H9 (cell line): ENCODE measurements at regions not wholly inside any gene's neighbourhood (a gene's known extent, or its start where the extent isn't known, plus 50 kb on each side); places are given as distances from the start of the nearest gene placed in this dataset.

Source experiments
- DNase-seq: peaks from one replicate; pipeline ENCODE4 v3.0.0-alpha.2; 2017
- H2AFZ ChIP-seq: one replicate; pipeline ENCODE4 v1.6.1; 2013; ENCODE audit warnings: mild to moderate bottlenecking, low read length, control low read depth, moderate library complexity
- H2AK5ac ChIP-seq: 2 replicates; pipeline ENCODE4 v1.6.1; 2013; ENCODE audit warnings: low read length, control low read depth, mixed read lengths; ENCODE audit not compliant: insufficient read length
- H2BK120ac ChIP-seq: one replicate; pipeline ENCODE4 v1.6.1; 2013; ENCODE audit warnings: low read depth, mild to moderate bottlenecking, low read length, control low read depth, inconsistent platforms; ENCODE audit not compliant: poor library complexity, severe bottlenecking
- H2BK12ac ChIP-seq: 2 replicates; pipeline ENCODE4 v1.6.1; 2013; ENCODE audit warnings: low read length, control low read depth, mixed read lengths, low read depth; ENCODE audit not compliant: insufficient read length
- H2BK15ac ChIP-seq: 2 replicates; pipeline ENCODE4 v1.6.1; 2013; ENCODE audit warnings: low read depth, low read length, control low read depth
- H2BK20ac ChIP-seq: one replicate; pipeline ENCODE4 v1.6.1; 2013; ENCODE audit warnings: low read depth, mild to moderate bottlenecking, low read length, control low read depth, inconsistent platforms; ENCODE audit not compliant: poor library complexity, severe bottlenecking
- H2BK5ac ChIP-seq: 2 replicates; pipeline ENCODE4 v1.6.1; 2013; ENCODE audit warnings: low read length, control low read depth, mixed read lengths; ENCODE audit not compliant: insufficient read length
- H3K14ac ChIP-seq: 2 replicates; pipeline ENCODE4 v1.6.1; 2013; ENCODE audit warnings: low read length, control low read depth; ENCODE audit not compliant: insufficient read depth
- H3K18ac ChIP-seq: 2 replicates; pipeline ENCODE4 v1.6.1; 2013; ENCODE audit warnings: low read depth, mild to moderate bottlenecking, mixed read lengths, low read length, control low read depth; ENCODE audit not compliant: insufficient read length
- H3K23ac ChIP-seq: 2 replicates; pipeline ENCODE4 v1.6.1; 2013; ENCODE audit warnings: low read length, control low read depth, mixed read lengths, low read depth; ENCODE audit not compliant: insufficient read length
- H3K23me2 ChIP-seq: 2 replicates; pipeline ENCODE4 v1.6.1; 2013; ENCODE audit warnings: low read depth, mild to moderate bottlenecking, mixed read lengths, low read length, control low read depth; ENCODE audit not compliant: insufficient read length, poor library complexity, severe bottlenecking
- H3K27ac ChIP-seq: 2 replicates; pipeline ENCODE4 v1.5.1; 2013; ENCODE audit warnings: low read length, control low read depth, mixed read lengths, low read depth; ENCODE audit not compliant: insufficient read length
- H3K27me3 ChIP-seq: 2 replicates; pipeline ENCODE4 v1.6.1; 2013; ENCODE audit warnings: low read length, control low read depth, inconsistent platforms; ENCODE audit not compliant: insufficient read depth
- H3K4ac ChIP-seq: 2 replicates; pipeline ENCODE4 v1.6.1; 2013; ENCODE audit warnings: low read depth, mild to moderate bottlenecking, control low read depth, inconsistent platforms, low read length, moderate library complexity
- H3K4me1 ChIP-seq: 2 replicates; pipeline ENCODE4 v1.6.1; 2013; ENCODE audit warnings: low read length, control low read depth, inconsistent platforms; ENCODE audit not compliant: insufficient read depth
- H3K4me2 ChIP-seq: 2 replicates; pipeline ENCODE4 v1.6.1; 2013; ENCODE audit warnings: low read length, control low read depth, mixed read lengths; ENCODE audit not compliant: insufficient read length, insufficient read depth
- H3K56ac ChIP-seq: 2 replicates; pipeline ENCODE4 v1.6.1; 2013; ENCODE audit warnings: low read depth, mild to moderate bottlenecking, mixed read lengths, low read length, control low read depth; ENCODE audit not compliant: insufficient read length
- H3K79me1 ChIP-seq: 2 replicates; pipeline ENCODE4 v1.6.1; 2013; ENCODE audit warnings: low read depth, mild to moderate bottlenecking, moderate library complexity, low read length, control low read depth, inconsistent platforms; ENCODE audit not compliant: insufficient read depth, poor library complexity, severe bottlenecking
- H3K79me2 ChIP-seq: 2 replicates; pipeline ENCODE4 v1.6.1; 2013; ENCODE audit warnings: low read length, control low read depth, inconsistent platforms; ENCODE audit not compliant: insufficient read depth
- H3K9ac ChIP-seq: 2 replicates; pipeline ENCODE4 v1.6.1; 2013; ENCODE audit warnings: low read length, control low read depth, mixed read lengths; ENCODE audit not compliant: insufficient read length; ENCODE audit errors: extremely low read depth
- H3K9me3 ChIP-seq: one replicate; pipeline ENCODE4 v1.6.1; 2013; ENCODE audit warnings: low read depth, low read length, inconsistent platforms; ENCODE audit not compliant: control insufficient read depth
- H3T11ph ChIP-seq: one replicate; pipeline ENCODE4 v1.6.1; 2013; ENCODE audit warnings: mild to moderate bottlenecking, low read length, control low read depth, inconsistent platforms
- H4K20me1 ChIP-seq: one replicate; pipeline ENCODE4 v1.6.1; 2013; ENCODE audit not compliant: control insufficient read depth, insufficient read length, insufficient read depth
- H4K5ac ChIP-seq: 2 replicates; pipeline ENCODE4 v1.6.1; 2013; ENCODE audit warnings: low read depth, mild to moderate bottlenecking, mixed read lengths, low read length, control low read depth; ENCODE audit not compliant: insufficient read length
- H4K8ac ChIP-seq: replicated peaks from 2 replicates; pipeline ENCODE4 v1.6.1; 2013; ENCODE audit warnings: low read length, control low read depth, mixed read lengths, low read depth; ENCODE audit not compliant: insufficient read length
- H4K91ac ChIP-seq: 2 replicates; pipeline ENCODE4 v1.6.1; 2013; ENCODE audit warnings: low read depth, mild to moderate bottlenecking, moderate library complexity, mixed read lengths, low read length, control low read depth; ENCODE audit not compliant: insufficient read length
- H3K27ac Mint-ChIP-seq, 3 experiments: 2 replicates in 2 of 3; 3 replicates in 1 of 3; pipeline ENCODE4 v1.8.0; 2020 to 2021; ENCODE audit warnings: mixed read lengths in 3 of 3, mild to moderate bottlenecking in 1 of 3, moderate library complexity in 1 of 3
- H3K27me3 Mint-ChIP-seq: 2 replicates; pipeline ENCODE4 v1.8.0; 2021; ENCODE audit warnings: low read depth, mild to moderate bottlenecking, moderate library complexity, mixed read lengths
- H3K36me3 Mint-ChIP-seq, 3 experiments: 2 replicates in 2 of 3; 3 replicates in 1 of 3; pipeline ENCODE4 v1.8.0; 2020 to 2021; ENCODE audit warnings: low read depth in 3 of 3, mixed read lengths in 3 of 3; ENCODE audit not compliant: insufficient read depth in 1 of 3
- H3K4me1 Mint-ChIP-seq, 2 experiments: 2 replicates each; pipeline ENCODE4 v1.8.0; 2020; ENCODE audit warnings: mixed read lengths in 2 of 2
- H3K4me3 Mint-ChIP-seq, 2 experiments: 2 replicates in 1 of 2; 3 replicates in 1 of 2; pipeline ENCODE4 v1.8.0; 2020 to 2021; ENCODE audit warnings: mild to moderate bottlenecking in 2 of 2, mixed read lengths in 2 of 2, moderate library complexity in 1 of 2
- H3K9me3 Mint-ChIP-seq, 2 experiments: 2 replicates in 1 of 2; 3 replicates in 1 of 2; pipeline ENCODE4 v1.8.0; 2020; ENCODE audit warnings: mild to moderate bottlenecking in 2 of 2, mixed read lengths in 2 of 2, moderate library complexity in 1 of 2
- CTCF ChIP-seq: fragments of 200-600 bp; sonication (generic); conservative IDR thresholded peaks from 3 replicates; pipeline ENCODE4 v1.8.0; 2021; ENCODE audit warnings: antibody characterized with exemption, mild to moderate bottlenecking
- WGBS: extraction: QIAGEN DNeasy Blood & Tissue Kit; methylation state at CpG from one replicate; pipeline ENCODE4 v1.1.7; 2013; ENCODE audit warnings: missing lambda C conversion rate, low lambda C conversion rate, mixed read lengths; ENCODE audit not compliant: insufficient read length; ENCODE audit errors: extremely low coverage; 5-methylcytosine and 5-hydroxymethylcytosine counted together

GRCh38 chr3:5531039-5531438, 343.5 kb downstream of the EDEM1 start:
- Histone ChIP-seq H2AK5ac (no peak overlapping the region), H2BK15ac (no peak overlapping the region), H3K9ac (no peak overlapping the region), H3K23ac (no peak overlapping the region), H3K79me1 (no peaks in the 10 kb centered on the region), H2BK20ac (no peak overlapping the region), H3K56ac (no peak overlapping the region), H2BK5ac (no peak overlapping the region), H3K18ac (no peak overlapping the region), H3K9me3 (no peaks in the 10 kb centered on the region), H3K27ac (no peak overlapping the region), H2BK12ac (no peak overlapping the region), H3K27me3 (no peaks in the 10 kb centered on the region), H3K79me2 (no peaks in the 10 kb centered on the region), H3K4ac (no peak overlapping the region), H4K5ac (no peak overlapping the region), H4K8ac (no peak overlapping the region), H3K4me1 (no peaks in the 10 kb centered on the region), H3T11ph (no peak overlapping the region), H2BK120ac (no peak overlapping the region), H4K20me1 (no peaks in the 10 kb centered on the region), H3K23me2 (no peaks in the 10 kb centered on the region), H2AFZ (no peak overlapping the region), H4K91ac (no peak overlapping the region), H3K14ac (no peak overlapping the region), H3K4me2 (no peak overlapping the region)
- Mint-ChIP-seq H3K4me1 (no peaks in the 10 kb centered on the region), H3K27ac (peak overlapping the region in 1 of 3 experiments; percentile 62; a peak in 1 of 7 replicates), H3K36me3 (no peaks in the 10 kb centered on the region), H3K9me3 (peaks cover 2 to 7% of the 10 kb centered on the region in 2 experiments; a peak in 3 of 5 replicates), H3K4me3 (no peak overlapping the region), H3K27me3 (no peaks in the 10 kb centered on the region; the same call in 1 of the 2 replicates)
- DNase-seq = no peak
- no CpG with 5 or more reads among the region's 6 CpGs for WGBS
- TF ChIP-seq CTCF = no peak
